HG02885 (cell line): ENCODE measurements at regions not wholly inside any gene's neighbourhood (a gene's known extent, or its start where the extent isn't known, plus 50 kb on each side); places are given as distances from the start of the nearest gene placed in this dataset.
"Not testable (repeated sequence)": the region's sequence is repeated elsewhere in the genome, so short reads cannot be mapped to it uniquely, and the experiment has no call there.

Experiments used
- ATAC-seq: cut with Tn5 transposase; IDR thresholded peaks from one replicate; pipeline ENCODE4 v1.9.1; 2021; ENCODE audit warnings: mild to moderate bottlenecking; ENCODE audit not compliant: unreplicated experiment, poor library complexity

- ATAC-seq: no peak
These were observed 1762.1 kb downstream of the BRINP3 start for GRCh38 chr1:188715566-188715965.

GRCh38 chr1:188719735-188720134, 1757.9 kb downstream of the BRINP3 start:
- no peak for ATAC-seq

GRCh38 chr1:188723332-188724020, 1754.2 kb downstream of the BRINP3 start:
- ATAC-seq: no peak

- ATAC-seq: no peak
These were observed 1748.6 kb downstream of the BRINP3 start for GRCh38 chr1:188729039-188729438.

GRCh38 chr1:188735567-188735966, 1742.1 kb downstream of the BRINP3 start:
- ATAC-seq: no peak

- ATAC-seq: not testable (repeated sequence)
These were observed 1728.4 kb downstream of the BRINP3 start for GRCh38 chr1:188749275-188749674.

- ATAC-seq: not testable (repeated sequence)
These were observed 1725.6 kb downstream of the BRINP3 start for GRCh38 chr1:188752027-188752426.

GRCh38 chr1:188757747-188758146, 1719.9 kb downstream of the BRINP3 start:
- ATAC-seq: not testable (repeated sequence)

GRCh38 chr1:188761226-188761625, 1716.4 kb downstream of the BRINP3 start:
- ATAC-seq: no peak

GRCh38 chr1:188762166-188762743, 1715.4 kb downstream of the BRINP3 start:
- ATAC-seq: no peak

- ATAC-seq: no peak
These were observed 1714.1 kb downstream of the BRINP3 start for GRCh38 chr1:188763541-188763940.

- no peak for ATAC-seq
These were observed 1708.5 kb downstream of the BRINP3 start for GRCh38 chr1:188769181-188769580.

GRCh38 chr1:188769936-188770335, 1707.7 kb downstream of the BRINP3 start:
- no peak for ATAC-seq

GRCh38 chr1:188778578-188778977, 1699.1 kb downstream of the BRINP3 start:
- no peak for ATAC-seq

- peak; percentile 99 for ATAC-seq
These were observed 1695.3 kb downstream of the BRINP3 start for GRCh38 chr1:188782220-188782841.

GRCh38 chr1:188794969-188795368, 1682.7 kb downstream of the BRINP3 start:
- no peak for ATAC-seq

GRCh38 chr1:188812153-188812552, 1665.5 kb downstream of the BRINP3 start:
- ATAC-seq: not testable (repeated sequence)

GRCh38 chr1:188812836-188813573, 1664.7 kb downstream of the BRINP3 start:
- ATAC-seq: not testable (repeated sequence)

- ATAC-seq: no peak
These were observed 1659.8 kb downstream of the BRINP3 start for GRCh38 chr1:188817814-188818213.

- no peak for ATAC-seq
These were observed 1655.4 kb downstream of the BRINP3 start for GRCh38 chr1:188822248-188822647.

GRCh38 chr1:188825471-188825870, 1652.2 kb downstream of the BRINP3 start:
- ATAC-seq: no peak
